Chondrocyte (in vitro differentiated cells): ENCODE measurements at regions not wholly inside any gene's neighbourhood (a gene's known extent, or its start where the extent isn't known, plus 50 kb on each side); places are given as distances from the start of the nearest gene placed in this dataset.
A peak's percentile ranks its signal among the peaks of the same experiment; 100 is the strongest.

Source experiments
- DNase-seq: peaks from one replicate; pipeline ENCODE4 v3.0.0; 2021; ENCODE audit warnings: mixed read lengths, low spot score
- H3K27ac Mint-ChIP-seq: one replicate; pipeline ENCODE4 v1.8.0; 2021; ENCODE audit warnings: mild to moderate bottlenecking, moderate library complexity, mixed read lengths; ENCODE audit not compliant: unreplicated experiment
- H3K27me3 Mint-ChIP-seq: 2 replicates; pipeline ENCODE4 v1.8.0; 2021; ENCODE audit warnings: low read depth, mixed read lengths
- H3K36me3 Mint-ChIP-seq: 2 replicates; pipeline ENCODE4 v1.8.0; 2021; ENCODE audit warnings: low read depth, mixed read lengths
- H3K4me1 Mint-ChIP-seq: 2 replicates; pipeline ENCODE4 v1.8.0; 2021; ENCODE audit warnings: low read depth, mild to moderate bottlenecking, mixed read lengths
- H3K4me3 Mint-ChIP-seq: one replicate; pipeline ENCODE4 v1.8.0; 2021; ENCODE audit warnings: mild to moderate bottlenecking, moderate library complexity, mixed read lengths; ENCODE audit not compliant: unreplicated experiment
- H3K9me3 Mint-ChIP-seq: 2 replicates; pipeline ENCODE4 v1.8.0; 2021; ENCODE audit warnings: low read depth, mixed read lengths
- TF ChIP-seq, protein P1 (sequence below): fragments of 200-600 bp; sonication (generic); IDR thresholded peaks from 2 replicates; pipeline ENCODE4 v1.5.0; 2021; ENCODE audit warnings: antibody characterized with exemption, mild to moderate bottlenecking, moderate library complexity

DNA sequence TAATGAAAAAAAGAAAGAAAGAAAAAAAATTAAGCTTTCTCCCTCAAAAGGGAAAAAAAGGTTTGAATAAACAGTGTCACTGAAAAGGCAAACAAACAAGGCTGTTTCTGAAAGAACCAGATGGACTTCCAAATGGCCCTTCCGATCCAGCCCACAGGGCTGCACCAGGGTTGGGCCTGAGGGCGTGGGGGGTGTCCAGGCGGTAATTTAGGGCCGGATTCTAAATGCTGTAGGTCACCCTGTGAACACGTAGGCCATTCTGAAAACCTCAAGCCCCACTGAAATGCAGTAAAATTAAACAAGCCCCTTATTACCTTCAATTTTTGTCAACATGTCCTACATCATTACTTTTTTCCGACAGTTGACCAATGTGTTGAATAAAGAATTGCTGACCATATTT, 132.1 kb downstream of the HSD17B3 start:
- DNase-seq = no peak
- H3K27ac Mint-ChIP-seq = no peak overlapping the region
- TF ChIP-seq, protein P1, sequence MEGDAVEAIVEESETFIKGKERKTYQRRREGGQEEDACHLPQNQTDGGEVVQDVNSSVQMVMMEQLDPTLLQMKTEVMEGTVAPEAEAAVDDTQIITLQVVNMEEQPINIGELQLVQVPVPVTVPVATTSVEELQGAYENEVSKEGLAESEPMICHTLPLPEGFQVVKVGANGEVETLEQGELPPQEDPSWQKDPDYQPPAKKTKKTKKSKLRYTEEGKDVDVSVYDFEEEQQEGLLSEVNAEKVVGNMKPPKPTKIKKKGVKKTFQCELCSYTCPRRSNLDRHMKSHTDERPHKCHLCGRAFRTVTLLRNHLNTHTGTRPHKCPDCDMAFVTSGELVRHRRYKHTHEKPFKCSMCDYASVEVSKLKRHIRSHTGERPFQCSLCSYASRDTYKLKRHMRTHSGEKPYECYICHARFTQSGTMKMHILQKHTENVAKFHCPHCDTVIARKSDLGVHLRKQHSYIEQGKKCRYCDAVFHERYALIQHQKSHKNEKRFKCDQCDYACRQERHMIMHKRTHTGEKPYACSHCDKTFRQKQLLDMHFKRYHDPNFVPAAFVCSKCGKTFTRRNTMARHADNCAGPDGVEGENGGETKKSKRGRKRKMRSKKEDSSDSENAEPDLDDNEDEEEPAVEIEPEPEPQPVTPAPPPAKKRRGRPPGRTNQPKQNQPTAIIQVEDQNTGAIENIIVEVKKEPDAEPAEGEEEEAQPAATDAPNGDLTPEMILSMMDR = no peak
- no peaks in the 10 kb centered on the region for H3K36me3 Mint-ChIP-seq
- no peaks in the 10 kb centered on the region for H3K9me3 Mint-ChIP-seq
- peaks cover 28% of the 10 kb centered on the region for H3K4me1 Mint-ChIP-seq
- no peak overlapping the region for H3K4me3 Mint-ChIP-seq
- peaks cover 3% of the 10 kb centered on the region for H3K27me3 Mint-ChIP-seq

DNA sequence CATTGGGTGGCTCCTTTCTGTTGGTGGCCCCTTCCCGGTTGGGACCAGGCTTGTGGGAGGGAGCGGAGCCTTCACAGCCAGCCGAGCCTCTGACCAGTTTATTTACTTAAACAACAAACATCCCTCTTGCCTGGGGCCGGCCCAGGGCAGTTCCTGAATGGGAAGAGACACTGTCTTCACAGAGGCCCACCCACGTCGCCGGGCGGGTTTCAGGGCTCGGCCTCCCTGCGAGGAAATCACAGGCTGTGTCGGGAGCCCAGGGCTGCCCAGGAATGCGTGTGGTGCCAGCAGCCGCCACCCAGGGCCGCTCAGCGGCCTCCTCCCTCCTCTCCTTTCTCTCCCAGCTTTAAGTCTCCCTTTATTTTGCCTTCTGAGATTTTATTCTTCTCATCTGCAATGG, 132.5 kb downstream of the HSD17B3 start:
- TF ChIP-seq, protein P1 = no peak
- Mint-ChIP-seq H3K4me1 (peaks cover 28% of the 10 kb centered on the region), H3K27me3 (peaks cover 3% of the 10 kb centered on the region), H3K36me3 (no peaks in the 10 kb centered on the region), H3K27ac (peak overlapping the region; percentile 59), H3K9me3 (no peaks in the 10 kb centered on the region), H3K4me3 (no peak overlapping the region)
- DNase-seq = no peak

GRCh38 chr9:96168882-96169281, 133.1 kb downstream of the HSD17B3 start:
- Mint-ChIP-seq H3K9me3 (no peaks in the 10 kb centered on the region), H3K27ac (no peak overlapping the region), H3K4me3 (no peak overlapping the region), H3K36me3 (no peaks in the 10 kb centered on the region), H3K4me1 (peaks cover 28% of the 10 kb centered on the region), H3K27me3 (peaks cover 5% of the 10 kb centered on the region)
- TF ChIP-seq, protein P1 = no peak
- DNase-seq = no peak

GRCh38 chr9:96167011-96167410, 135.0 kb downstream of the HSD17B3 start:
- Mint-ChIP-seq H3K4me1 (peaks cover 23% of the 10 kb centered on the region), H3K27ac (no peak overlapping the region), H3K27me3 (peaks cover 13% of the 10 kb centered on the region), H3K36me3 (no peaks in the 10 kb centered on the region), H3K9me3 (no peaks in the 10 kb centered on the region), H3K4me3 (no peak overlapping the region)
- TF ChIP-seq, protein P1 = no peak
- DNase-seq = no peak

DNA sequence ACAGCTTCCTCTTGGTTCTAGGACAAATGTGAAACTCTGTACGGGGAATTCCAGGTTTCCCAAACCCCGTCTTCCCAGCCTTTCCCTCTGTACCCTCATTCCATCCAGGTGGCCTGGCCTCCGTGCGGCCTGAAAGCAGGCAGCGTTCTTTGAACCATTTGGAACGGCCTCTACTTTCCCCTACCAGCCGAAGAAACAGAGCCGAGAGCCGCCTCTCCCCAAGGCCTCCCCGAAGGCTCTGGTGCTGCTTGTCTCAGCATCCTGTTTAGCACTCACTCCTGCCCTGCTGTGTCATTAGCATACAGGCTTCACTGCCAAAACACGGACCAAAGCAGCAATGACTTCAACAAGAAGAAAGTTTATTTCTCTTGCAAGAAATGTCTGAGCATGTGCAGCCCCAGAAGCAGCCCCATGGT, 137.7 kb downstream of the HSD17B3 start:
- Mint-ChIP-seq H3K4me3 (no peak overlapping the region), H3K36me3 (no peaks in the 10 kb centered on the region), H3K4me1 (peaks cover 14% of the 10 kb centered on the region), H3K9me3 (no peaks in the 10 kb centered on the region), H3K27ac (no peak overlapping the region), H3K27me3 (peaks cover 17% of the 10 kb centered on the region)
- DNase-seq = no peak
- TF ChIP-seq, protein P1 = no peak
